Mammary epithelial cell (primary cell): ENCODE measurements at regions not wholly inside any gene's neighbourhood (a gene's known extent, or its start where the extent isn't known, plus 50 kb on each side); places are given as distances from the start of the nearest gene placed in this dataset.

Source experiments
- CTCF ChIP-seq, 2 donors: IDR thresholded peaks in 1 of 2; conservative IDR thresholded peaks in 1 of 2; 2 replicates each; pipeline ENCODE4 v1.5.1; 2011 to 2012; ENCODE audit warnings: inconsistent platforms in 2 of 2, low read length in 2 of 2, mild to moderate bottlenecking in 2 of 2, control low read depth in 1 of 2, low read depth in 1 of 2; ENCODE audit not compliant: insufficient read depth in 1 of 2; ENCODE audit errors: extremely low read depth in 1 of 2
- EZH2 ChIP-seq: IDR thresholded peaks from 2 replicates; pipeline ENCODE4 v1.6.1; 2012; ENCODE audit warnings: low read length, inconsistent platforms, borderline replicate concordance

- no peak for TF ChIP-seq CTCF (conservative IDR thresholded peaks at IDR 0.05 in 1 of 2, IDR thresholded peaks at IDR 0.05 in 1 of 2; ENCODE audit: extremely low read depth in 1 of 2, insufficient read depth in 1 of 2, low read depth in 1 of 2, low read length in 2 of 2)
- no peak for TF ChIP-seq EZH2
Measured at GRCh38 chr12:38409511-38409910, 92.9 kb downstream of the ALG10B start.
